Breast epithelium (tissue), 4 donors: ENCODE measurements at regions not wholly inside any gene's neighbourhood (a gene's known extent, or its start where the extent isn't known, plus 50 kb on each side); places are given as distances from the start of the nearest gene placed in this dataset.

ENCODE experiments used
- DNase-seq, 2 donors: peaks; one replicate each; pipeline ENCODE4 v3.0.0-alpha.2; 2019; ENCODE audit warnings: low spot score in 2 of 2
- H3K27ac ChIP-seq, 2 donors: fragments of 200-600 bp; sonication (generic) in 1 of 2; one replicate each; pipeline ENCODE4 v1.5.1; 2016 to 2019; ENCODE audit warnings: mild to moderate bottlenecking in 1 of 2
- H3K27me3 ChIP-seq, 2 donors: fragments of 200-600 bp; sonication (generic) in 1 of 2; one replicate each; pipeline versions ENCODE4 v1.5.1 to v1.6.0; 2017 to 2019; ENCODE audit warnings: control low read depth in 1 of 2, mild to moderate bottlenecking in 1 of 2
- H3K36me3 ChIP-seq: fragments of 200-600 bp; one replicate; pipeline ENCODE4 v1.5.1; 2019
- H3K4me1 ChIP-seq, 2 donors: fragments of 200-600 bp; sonication (generic); one replicate each; pipeline ENCODE4 v1.5.1; 2016 to 2019; ENCODE audit warnings: control low read depth in 1 of 2
- H3K4me3 ChIP-seq, 3 donors: fragments of 200-600 bp; sonication (generic); 1 replicate in 2 of 3; 2 replicates in 1 of 3; pipeline ENCODE4 v1.5.1; 2016 to 2019; ENCODE audit warnings: mild to moderate bottlenecking in 3 of 3, moderate library complexity in 2 of 3
- H3K9me3 ChIP-seq, 2 donors: fragments of 200-600 bp; sonication (generic) in 1 of 2; one replicate each; pipeline ENCODE4 v1.5.1; 2016 to 2019; ENCODE audit warnings: control low read depth in 1 of 2
- POLR2A ChIP-seq: fragments of 450-650 bp; IDR thresholded peaks from one replicate; pipeline ENCODE4 v1.6.1; 2016; ENCODE audit warnings: antibody characterized with exemption, mild to moderate bottlenecking, moderate library complexity
- POLR2AphosphoS5 ChIP-seq, 3 donors: sonication (generic); formaldehyde crosslinking; IDR thresholded peaks; one replicate each; pipeline ENCODE4 v1.6.1; 2017; ENCODE audit warnings: antibody characterized with exemption in 3 of 3
- intact Hi-C: fragments of 100-400 bp; cut with DNase I; formaldehyde crosslinking; loops from one replicate; pipeline ENCODE4 v1.15.1; 2023; ENCODE audit warnings: low total_unique reads
- TF ChIP-seq, protein P1 (sequence below), 3 donors: fragments of 450-650 bp; IDR thresholded peaks; one replicate each; pipeline ENCODE4 v1.5.1; 2016 to 2017; ENCODE audit warnings: antibody characterized with exemption in 3 of 3, mild to moderate bottlenecking in 3 of 3, moderate library complexity in 3 of 3

DNA sequence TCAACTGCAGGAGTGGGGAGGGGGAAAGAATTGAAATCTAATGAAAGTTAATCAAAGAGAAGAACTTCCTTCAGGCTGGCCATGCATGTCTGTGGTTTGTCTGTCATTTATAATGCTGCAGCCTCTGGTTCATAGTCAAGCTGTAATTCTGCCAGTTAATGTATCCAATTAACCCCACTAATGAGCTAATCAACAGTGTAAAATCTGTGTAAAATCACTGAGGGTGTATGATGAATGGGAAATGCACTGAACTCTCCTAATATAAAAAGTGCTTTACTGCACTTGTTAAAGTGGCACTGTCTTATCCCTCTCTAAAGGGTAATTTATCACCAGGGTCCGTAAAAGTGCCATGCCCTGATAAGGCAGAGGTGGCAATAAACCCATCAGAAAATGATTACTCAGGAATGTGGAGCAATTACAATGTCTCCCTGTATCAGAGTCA, 798.1 kb downstream of the PDHA2 start:
- intact Hi-C loops = no loop called here
- TF ChIP-seq, protein P1, sequence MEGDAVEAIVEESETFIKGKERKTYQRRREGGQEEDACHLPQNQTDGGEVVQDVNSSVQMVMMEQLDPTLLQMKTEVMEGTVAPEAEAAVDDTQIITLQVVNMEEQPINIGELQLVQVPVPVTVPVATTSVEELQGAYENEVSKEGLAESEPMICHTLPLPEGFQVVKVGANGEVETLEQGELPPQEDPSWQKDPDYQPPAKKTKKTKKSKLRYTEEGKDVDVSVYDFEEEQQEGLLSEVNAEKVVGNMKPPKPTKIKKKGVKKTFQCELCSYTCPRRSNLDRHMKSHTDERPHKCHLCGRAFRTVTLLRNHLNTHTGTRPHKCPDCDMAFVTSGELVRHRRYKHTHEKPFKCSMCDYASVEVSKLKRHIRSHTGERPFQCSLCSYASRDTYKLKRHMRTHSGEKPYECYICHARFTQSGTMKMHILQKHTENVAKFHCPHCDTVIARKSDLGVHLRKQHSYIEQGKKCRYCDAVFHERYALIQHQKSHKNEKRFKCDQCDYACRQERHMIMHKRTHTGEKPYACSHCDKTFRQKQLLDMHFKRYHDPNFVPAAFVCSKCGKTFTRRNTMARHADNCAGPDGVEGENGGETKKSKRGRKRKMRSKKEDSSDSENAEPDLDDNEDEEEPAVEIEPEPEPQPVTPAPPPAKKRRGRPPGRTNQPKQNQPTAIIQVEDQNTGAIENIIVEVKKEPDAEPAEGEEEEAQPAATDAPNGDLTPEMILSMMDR (IDR thresholded peaks at IDR 0.05) = no peak
- TF ChIP-seq POLR2A = no peak
- no peak for TF ChIP-seq POLR2AphosphoS5 (IDR thresholded peaks at IDR 0.05)

DNA sequence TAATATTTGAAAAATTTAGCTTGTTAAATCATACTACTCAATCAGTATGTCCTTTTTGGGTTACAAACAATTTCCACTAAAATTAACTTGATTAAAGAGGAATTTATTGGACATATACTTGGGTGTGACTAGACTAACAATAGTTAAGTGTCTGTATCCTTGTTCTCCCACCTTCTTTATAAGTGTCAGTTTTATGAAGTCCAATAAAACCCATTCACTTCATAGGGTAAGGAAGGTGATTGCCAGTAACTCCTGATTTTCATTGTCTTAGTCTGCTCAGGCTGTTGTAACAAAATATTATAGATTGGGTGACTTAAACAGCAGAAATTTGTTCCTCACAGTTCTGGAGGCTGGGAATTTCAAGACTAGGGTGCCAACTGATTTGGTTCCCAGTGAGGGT, 800.0 kb downstream of the PDHA2 start:
- Histone ChIP-seq H3K4me1 (no peaks in the 10 kb centered on the region), H3K4me3 (no peak overlapping the region), H3K9me3 (no peaks in the 10 kb centered on the region), H3K27me3 (no peaks in the 10 kb centered on the region), H3K27ac (no peak overlapping the region), H3K36me3 (no peaks in the 10 kb centered on the region)
- DNase-seq = no peak
- TF ChIP-seq POLR2AphosphoS5 (IDR thresholded peaks at IDR 0.05) = no peak
- TF ChIP-seq, protein P1 (IDR thresholded peaks at IDR 0.05) = no peak
- no peak for TF ChIP-seq POLR2A
- intact Hi-C loops = no loop called here

More for the DNA sequence above, 798.1 kb downstream of the PDHA2 start:
- H3K36me3 ChIP-seq = no peaks in the 10 kb centered on the region
- no peaks in the 10 kb centered on the region for H3K4me1 ChIP-seq
- no peak overlapping the region for H3K4me3 ChIP-seq
- H3K9me3 ChIP-seq = no peaks in the 10 kb centered on the region
- no peaks in the 10 kb centered on the region for H3K27me3 ChIP-seq
- no peak for DNase-seq
- no peak overlapping the region for H3K27ac ChIP-seq

DNA sequence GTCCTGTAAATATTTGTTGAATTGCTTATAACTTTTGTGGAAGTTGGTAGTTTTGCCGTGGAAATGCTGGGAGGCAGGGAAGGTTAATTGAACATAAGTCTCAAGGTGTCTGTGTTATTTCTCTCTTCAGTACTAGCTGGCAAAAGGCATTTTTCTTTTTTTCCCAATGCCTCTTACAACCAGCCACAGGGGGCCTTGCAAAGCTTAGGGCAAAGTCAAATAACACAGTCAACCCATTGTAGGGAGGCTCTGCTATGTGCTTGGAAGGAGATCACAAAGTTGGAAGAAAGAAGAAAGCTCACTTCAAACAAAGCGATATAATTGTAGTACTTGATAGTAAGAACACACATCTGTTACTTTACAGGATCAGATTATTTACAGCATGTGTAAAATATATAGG, 802.6 kb downstream of the PDHA2 start:
- Histone ChIP-seq H3K36me3 (no peaks in the 10 kb centered on the region), H3K4me1 (no peaks in the 10 kb centered on the region), H3K27me3 (no peaks in the 10 kb centered on the region), H3K27ac (no peak overlapping the region), H3K9me3 (no peaks in the 10 kb centered on the region), H3K4me3 (no peak overlapping the region)
- TF ChIP-seq, protein P1 (IDR thresholded peaks at IDR 0.05) = no peak
- TF ChIP-seq POLR2A = no peak
- TF ChIP-seq POLR2AphosphoS5 (IDR thresholded peaks at IDR 0.05) = no peak
- DNase-seq = no peak
- intact Hi-C loops = no loop called here

DNA sequence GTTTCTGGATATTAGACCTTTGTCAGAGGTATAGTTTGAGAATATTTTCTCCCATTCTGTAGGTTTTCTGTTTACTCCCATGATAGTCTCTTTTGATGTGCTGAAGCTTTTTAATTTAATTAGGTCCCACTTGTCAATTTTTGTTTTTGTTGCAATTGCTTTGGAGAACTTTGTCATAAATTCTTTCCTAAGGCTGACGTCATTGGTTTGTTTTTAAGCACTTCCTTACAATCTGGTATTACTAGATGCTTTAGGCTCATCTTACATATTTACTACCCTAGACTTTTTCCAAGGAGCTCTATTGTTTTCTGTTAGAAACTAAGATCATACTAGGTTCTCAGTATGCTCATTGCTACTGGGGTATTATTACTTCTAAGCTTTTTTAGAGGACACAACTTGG, 806.3 kb downstream of the PDHA2 start:
- TF ChIP-seq, protein P1 (IDR thresholded peaks at IDR 0.05) = no peak
- TF ChIP-seq POLR2AphosphoS5 (IDR thresholded peaks at IDR 0.05) (no peak), POLR2A (no peak)
- H3K36me3 ChIP-seq = no peaks in the 10 kb centered on the region
- no peaks in the 10 kb centered on the region for H3K27me3 ChIP-seq
- no peak overlapping the region for H3K27ac ChIP-seq
- no peak for DNase-seq
- no peaks in the 10 kb centered on the region for H3K4me1 ChIP-seq
- no peak overlapping the region for H3K4me3 ChIP-seq
- no peaks in the 10 kb centered on the region for H3K9me3 ChIP-seq
- intact Hi-C loops = no loop called here

DNA sequence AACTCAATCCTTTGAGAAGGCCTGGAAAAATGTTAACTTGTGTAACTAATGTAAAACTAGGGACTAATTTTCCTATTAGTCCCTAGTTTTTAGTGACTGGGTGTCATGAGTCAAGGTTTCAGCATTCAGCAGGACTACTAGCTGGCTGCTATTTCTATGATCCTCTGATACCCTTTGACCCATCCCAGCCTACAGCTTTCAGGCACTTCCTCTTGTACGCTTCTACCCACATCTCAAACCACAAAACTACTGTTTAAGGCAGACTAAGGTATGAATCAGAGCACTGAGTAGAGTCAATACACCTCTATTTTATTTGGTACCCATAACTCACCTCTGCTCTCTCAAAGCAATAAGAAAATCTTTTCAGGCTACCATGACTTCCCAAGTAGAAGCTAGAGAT, 809.6 kb downstream of the PDHA2 start:
- TF ChIP-seq POLR2A (no peak), POLR2AphosphoS5 (IDR thresholded peaks at IDR 0.05) (no peak)
- TF ChIP-seq, protein P1 (IDR thresholded peaks at IDR 0.05) = no peak
- Histone ChIP-seq H3K9me3 (peaks cover 0 to 12% of the 10 kb centered on the region in 2 donors), H3K27me3 (no peaks in the 10 kb centered on the region), H3K36me3 (no peaks in the 10 kb centered on the region), H3K4me3 (no peak overlapping the region), H3K27ac (no peak overlapping the region), H3K4me1 (no peaks in the 10 kb centered on the region)
- no peak for DNase-seq
- intact Hi-C loops = no loop called here
